PC-9 (cell line): ENCODE measurements at regions not wholly inside any gene's neighbourhood (a gene's known extent, or its start where the extent isn't known, plus 50 kb on each side); places are given as distances from the start of the nearest gene placed in this dataset.

Experiments used
- EZH2 ChIP-seq: fragments of 200-600 bp; sonication (generic); IDR thresholded peaks from 2 replicates; pipeline ENCODE4 v1.8.0; 2017; ENCODE audit warnings: antibody characterized with exemption, low read depth
- TF ChIP-seq, protein P1 (sequence below): fragments of 200-600 bp; sonication (generic); conservative IDR thresholded peaks from 2 replicates; pipeline ENCODE4 v1.6.1; 2017; ENCODE audit warnings: mixed run types, antibody characterized with exemption, mild to moderate bottlenecking, moderate library complexity

DNA sequence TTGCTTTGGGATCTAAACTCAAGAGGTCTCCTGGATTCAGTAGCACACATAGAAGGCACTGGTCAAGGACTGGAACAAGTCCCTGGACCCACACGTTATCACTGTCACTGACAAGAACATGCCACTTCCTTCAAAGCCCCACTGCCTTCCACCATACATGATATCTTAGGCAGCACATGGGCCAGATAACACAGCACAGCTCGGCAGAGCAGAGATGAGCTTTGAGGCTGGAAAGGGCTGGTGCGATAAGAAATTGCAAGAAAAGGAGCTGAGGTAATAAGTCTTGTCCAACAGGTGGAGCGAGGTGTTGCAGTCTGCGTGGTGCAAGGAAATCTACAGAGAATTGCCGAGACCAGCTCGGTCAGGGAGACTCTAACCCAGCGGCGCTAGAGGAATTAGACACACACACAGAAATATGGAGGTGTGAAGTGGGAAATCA is 139.8 kb upstream of the CDK13 start:
- TF ChIP-seq, protein P1, sequence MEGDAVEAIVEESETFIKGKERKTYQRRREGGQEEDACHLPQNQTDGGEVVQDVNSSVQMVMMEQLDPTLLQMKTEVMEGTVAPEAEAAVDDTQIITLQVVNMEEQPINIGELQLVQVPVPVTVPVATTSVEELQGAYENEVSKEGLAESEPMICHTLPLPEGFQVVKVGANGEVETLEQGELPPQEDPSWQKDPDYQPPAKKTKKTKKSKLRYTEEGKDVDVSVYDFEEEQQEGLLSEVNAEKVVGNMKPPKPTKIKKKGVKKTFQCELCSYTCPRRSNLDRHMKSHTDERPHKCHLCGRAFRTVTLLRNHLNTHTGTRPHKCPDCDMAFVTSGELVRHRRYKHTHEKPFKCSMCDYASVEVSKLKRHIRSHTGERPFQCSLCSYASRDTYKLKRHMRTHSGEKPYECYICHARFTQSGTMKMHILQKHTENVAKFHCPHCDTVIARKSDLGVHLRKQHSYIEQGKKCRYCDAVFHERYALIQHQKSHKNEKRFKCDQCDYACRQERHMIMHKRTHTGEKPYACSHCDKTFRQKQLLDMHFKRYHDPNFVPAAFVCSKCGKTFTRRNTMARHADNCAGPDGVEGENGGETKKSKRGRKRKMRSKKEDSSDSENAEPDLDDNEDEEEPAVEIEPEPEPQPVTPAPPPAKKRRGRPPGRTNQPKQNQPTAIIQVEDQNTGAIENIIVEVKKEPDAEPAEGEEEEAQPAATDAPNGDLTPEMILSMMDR: no peak; the same call in 1 of the 2 replicates
- TF ChIP-seq EZH2: no peak
